Liver (tissue), 7 donors: ENCODE measurements at regions not wholly inside any gene's neighbourhood (a gene's known extent, or its start where the extent isn't known, plus 50 kb on each side); places are given as distances from the start of the nearest gene placed in this dataset.
"Not testable (repeated sequence)": the region's sequence is repeated elsewhere in the genome, so short reads cannot be mapped to it uniquely, and the experiment has no call there.

Experiments
- DNase-seq: peaks from one replicate; pipeline ENCODE4 v3.0.0-alpha.2; 2017; ENCODE audit warnings: low spot score
- H3K27ac ChIP-seq, 2 donors: one replicate each; pipeline ENCODE4 v1.7.0; 2013; ENCODE audit warnings: inconsistent platforms in 2 of 2, low read length in 2 of 2, control low read depth in 1 of 2, low read depth in 1 of 2, mild to moderate bottlenecking in 1 of 2
- H3K27me3 ChIP-seq, 4 donors: one replicate each; pipeline versions ENCODE4 v1.6.1 to v1.7.0; 2013; ENCODE audit warnings: low read length in 3 of 4, inconsistent platforms in 1 of 4, mild to moderate bottlenecking in 1 of 4, moderate library complexity in 1 of 4; ENCODE audit not compliant: control insufficient read depth in 4 of 4, insufficient read depth in 4 of 4
- H3K36me3 ChIP-seq, 4 donors: one replicate each; pipeline versions ENCODE4 v1.6.1 to v1.7.0; 2013; ENCODE audit warnings: low read length in 3 of 4, mild to moderate bottlenecking in 3 of 4, low read depth in 1 of 4, moderate library complexity in 1 of 4; ENCODE audit not compliant: control insufficient read depth in 4 of 4, insufficient read depth in 3 of 4
- H3K4me1 ChIP-seq, 4 donors: one replicate each; pipeline versions ENCODE4 v1.6.1 to v1.7.0; 2013; ENCODE audit warnings: low read length in 3 of 4, mild to moderate bottlenecking in 3 of 4, moderate library complexity in 1 of 4; ENCODE audit not compliant: control insufficient read depth in 4 of 4, insufficient read depth in 4 of 4
- H3K4me3 ChIP-seq, 3 donors: one replicate each; pipeline versions ENCODE4 v1.6.1 to v1.7.0; 2013; ENCODE audit warnings: low read length in 3 of 3, control low read depth in 1 of 3, low read depth in 1 of 3, mild to moderate bottlenecking in 1 of 3
- H3K9ac ChIP-seq, 2 donors: one replicate each; pipeline ENCODE4 v1.7.0; 2013; ENCODE audit warnings: low read length in 2 of 2, mild to moderate bottlenecking in 2 of 2, moderate library complexity in 2 of 2, control low read depth in 1 of 2, low read depth in 1 of 2
- H3K9me3 ChIP-seq, 4 donors: one replicate each; pipeline versions ENCODE4 v1.6.1 to v1.7.0; 2013; ENCODE audit warnings: low read length in 3 of 4; ENCODE audit not compliant: control insufficient read depth in 4 of 4
- EGR1 ChIP-seq, 2 donors: IDR thresholded peaks; 2 replicates each; pipeline ENCODE4 v1.6.1; 2016 to 2018; ENCODE audit warnings: antibody characterized with exemption in 2 of 2, low read depth in 2 of 2
- WGBS: extraction: QIAGEN DNeasy Blood & Tissue Kit; methylation state at CpG from one replicate; pipeline ENCODE4 v1.1.7; 2013; 5-methylcytosine and 5-hydroxymethylcytosine counted together
- donor health status: healthy.
- donor health status: healthy.
- donor health status: healthy.
- donor health status: healthy.

DNA sequence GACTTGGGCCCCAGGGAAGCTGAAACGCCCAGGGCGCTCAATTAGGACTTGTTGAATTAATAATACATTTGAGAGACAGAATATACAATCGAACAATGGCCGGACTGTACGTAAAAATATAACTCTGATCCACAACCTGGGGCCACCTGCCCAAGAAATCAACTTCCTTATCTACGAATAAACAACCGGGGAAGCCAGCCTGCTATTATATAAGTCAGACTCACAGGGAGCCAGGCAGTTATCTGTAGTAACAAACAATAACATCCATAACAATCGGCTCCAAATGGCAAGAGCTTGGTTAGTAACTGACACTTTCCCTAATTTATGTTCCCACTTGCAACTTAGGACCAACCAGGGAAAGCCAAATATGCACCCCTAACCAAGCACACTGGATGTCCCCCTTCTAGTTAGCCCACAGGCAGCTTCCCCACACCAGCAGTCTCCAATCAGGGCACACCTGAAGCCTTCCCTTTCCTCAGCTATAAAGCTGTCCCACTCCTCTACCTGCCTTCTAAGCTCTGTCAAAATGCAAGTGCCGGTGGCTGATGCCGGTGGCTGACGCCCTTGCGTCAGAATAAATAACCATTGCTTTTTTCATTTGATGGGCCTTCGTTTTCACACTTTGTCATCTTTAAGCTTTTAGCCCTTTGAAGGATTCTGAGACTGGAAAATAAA lies 135.2 kb downstream of the FAM72B start:
- 32% methylated on average over 6 of the region's 13 CpGs for WGBS
- not testable (repeated sequence) for H3K27me3 ChIP-seq, H3K27ac ChIP-seq

DNA sequence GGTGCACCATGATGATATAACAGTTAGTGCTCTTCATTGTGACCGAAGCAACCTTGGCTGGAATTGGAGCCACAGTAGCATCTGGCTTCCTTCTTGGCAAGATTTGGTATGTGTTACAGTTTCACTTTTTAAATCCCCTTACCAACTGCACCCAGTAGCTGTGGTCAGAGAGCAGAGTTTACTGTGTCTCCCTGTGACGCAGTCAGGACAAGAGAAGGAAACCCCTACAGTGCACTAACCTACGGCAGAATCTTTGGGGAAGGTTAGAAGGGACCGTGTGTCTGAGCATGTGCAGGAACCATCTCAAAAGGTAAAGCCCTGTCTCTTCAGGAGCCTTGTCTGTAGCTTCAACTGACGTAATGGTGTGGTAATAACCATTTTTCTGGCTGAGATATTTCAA lies 134.0 kb downstream of the FAM72B start:
- not testable (repeated sequence) for H3K4me3 ChIP-seq, H3K27ac ChIP-seq, H3K36me3 ChIP-seq, H3K9ac ChIP-seq, H3K9me3 ChIP-seq, H3K4me1 ChIP-seq, DNase-seq, H3K27me3 ChIP-seq
- 79% methylated on average over 5 of the region's 5 CpGs for WGBS

More for the DNA sequence above, 135.2 kb downstream of the FAM72B start:
- H3K9me3 ChIP-seq, H3K36me3 ChIP-seq, H3K9ac ChIP-seq, H3K4me3 ChIP-seq, DNase-seq, H3K4me1 ChIP-seq: not testable (repeated sequence)

GRCh38 chr1:121051161-121051790 lies 132.9 kb downstream of the FAM72B start:
- H3K9me3 ChIP-seq, H3K4me1 ChIP-seq, H3K4me3 ChIP-seq, DNase-seq, H3K27me3 ChIP-seq, H3K27ac ChIP-seq, H3K9ac ChIP-seq, H3K36me3 ChIP-seq: not testable (repeated sequence)
- WGBS, result 26% methylated on average over 22 of the region's 40 CpGs

GRCh38 chr1:121052081-121052660 lies 132.0 kb downstream of the FAM72B start:
- H3K9ac ChIP-seq, H3K36me3 ChIP-seq, H3K27me3 ChIP-seq, H3K4me1 ChIP-seq, H3K9me3 ChIP-seq, H3K4me3 ChIP-seq, DNase-seq, H3K27ac ChIP-seq: not testable (repeated sequence)
- 8% methylated on average over 26 of the region's 34 CpGs for WGBS

DNA sequence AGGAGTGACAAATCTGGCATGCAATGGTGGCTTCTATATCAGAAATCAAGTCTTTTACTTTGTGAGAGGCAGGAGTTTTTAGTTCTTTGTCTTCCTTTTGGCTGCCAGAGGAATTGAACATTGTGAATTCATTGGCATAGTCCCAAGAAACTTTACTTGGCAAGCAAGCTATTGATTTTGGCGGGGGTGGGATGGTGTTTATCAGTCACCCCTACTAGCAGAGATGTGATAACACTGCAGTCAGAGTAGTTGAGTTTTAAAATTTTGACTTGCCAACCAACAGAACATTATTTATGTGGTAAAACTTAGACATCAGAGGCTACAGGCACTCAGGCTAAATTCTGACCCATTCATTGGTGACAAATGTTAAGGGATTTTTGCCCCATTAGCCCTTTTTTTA lies 129.2 kb downstream of the FAM72B start:
- H3K4me1 ChIP-seq, H3K9ac ChIP-seq, H3K9me3 ChIP-seq, H3K27me3 ChIP-seq, H3K4me3 ChIP-seq, DNase-seq, H3K27ac ChIP-seq, H3K36me3 ChIP-seq: not testable (repeated sequence)
- peak in 1 of 2 donors; percentile 40 for TF ChIP-seq EGR1 (IDR thresholded peaks at IDR 0.05; ENCODE audit: low read depth in 2 of 2)
- no CpG with 5 or more reads among the region's 1 CpG for WGBS

DNA sequence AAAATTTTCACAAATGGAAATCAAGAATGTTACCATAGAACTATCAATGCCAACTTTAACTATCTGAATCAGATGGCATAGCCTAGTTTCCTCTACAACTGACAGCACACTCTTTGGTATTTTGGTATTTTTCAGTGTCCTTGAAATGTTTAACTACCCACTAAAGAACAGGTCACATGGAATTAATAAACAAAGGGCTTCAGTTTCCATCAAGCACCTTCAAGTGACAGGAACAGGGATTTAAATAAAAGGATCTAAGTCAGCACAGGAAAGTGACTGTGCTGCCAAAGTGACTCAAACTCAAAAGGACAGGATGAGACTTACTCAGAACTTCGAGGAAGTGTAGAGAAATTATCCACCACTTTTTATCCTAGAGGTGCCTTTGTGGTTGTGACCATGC lies 117.2 kb downstream of the FAM72B start:
- H3K36me3 ChIP-seq, H3K4me1 ChIP-seq, H3K9me3 ChIP-seq, DNase-seq, H3K27ac ChIP-seq, H3K4me3 ChIP-seq, H3K27me3 ChIP-seq, H3K9ac ChIP-seq: not testable (repeated sequence)
- 38% methylated on average over 1 of the region's 1 CpG for WGBS

DNA sequence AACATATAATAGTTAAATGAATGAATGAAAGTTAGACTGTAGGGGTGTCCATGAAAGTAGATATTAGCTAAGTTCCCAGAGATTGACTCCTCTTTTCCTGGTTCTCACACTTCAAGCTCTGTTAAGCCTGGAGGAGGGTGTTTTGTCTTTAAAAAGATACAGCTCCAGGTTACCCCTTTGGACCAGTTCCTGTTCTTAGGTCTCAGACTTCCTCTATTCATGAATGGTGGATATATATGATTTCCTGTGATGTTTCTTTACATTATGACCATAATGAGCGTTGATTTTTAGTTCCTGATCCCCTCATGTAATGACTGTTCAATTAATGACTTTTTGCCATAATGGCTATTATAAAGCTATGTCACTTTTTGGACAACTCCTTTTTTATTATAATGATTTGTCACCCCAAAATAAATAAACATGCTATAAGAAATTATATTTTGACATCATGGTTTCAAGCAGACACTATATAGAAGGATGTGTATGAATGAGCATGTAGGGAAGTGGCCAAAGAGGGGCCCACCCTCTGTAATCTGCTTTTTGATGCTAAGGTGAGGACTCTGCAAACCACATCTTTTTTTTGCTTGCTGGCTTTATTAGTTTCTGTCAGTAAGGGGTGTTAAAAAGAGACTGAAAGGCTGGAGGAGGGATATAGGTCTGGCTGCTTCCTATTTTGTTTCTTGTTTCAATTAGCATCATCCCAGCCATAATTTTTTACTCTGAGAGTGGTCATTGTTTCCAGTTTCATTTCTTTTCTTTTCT lies 115.2 kb downstream of the FAM72B start:
- not testable (repeated sequence) for H3K4me1 ChIP-seq, H3K9ac ChIP-seq, DNase-seq, H3K9me3 ChIP-seq, H3K27me3 ChIP-seq, H3K36me3 ChIP-seq, H3K4me3 ChIP-seq, H3K27ac ChIP-seq
- WGBS, result no CpG with 5 or more reads among the region's 1 CpG

DNA sequence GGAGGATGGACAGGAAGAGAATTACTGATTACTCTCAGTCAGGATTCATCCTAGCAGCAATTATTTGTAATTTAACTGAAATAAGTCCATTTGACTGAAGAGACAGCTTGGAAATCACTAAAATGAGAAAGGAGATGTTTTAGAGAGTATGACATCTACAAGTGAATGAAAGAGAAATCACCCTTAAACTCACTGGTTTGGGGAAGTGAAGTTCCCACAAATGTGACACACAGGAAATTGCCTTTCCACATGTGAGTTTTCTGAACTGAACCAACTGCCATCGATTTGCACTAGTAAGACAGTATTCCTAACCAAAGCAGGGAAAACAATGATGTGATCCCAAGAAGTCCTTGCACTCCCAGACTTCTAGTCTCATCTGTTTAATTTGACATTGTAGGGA lies 110.3 kb downstream of the FAM72B start:
- not testable (repeated sequence) for H3K27ac ChIP-seq, H3K9me3 ChIP-seq

More for the DNA sequence above, 110.3 kb downstream of the FAM72B start:
- not testable (repeated sequence) for H3K9ac ChIP-seq, H3K4me1 ChIP-seq, H3K27me3 ChIP-seq, DNase-seq, H3K36me3 ChIP-seq, H3K4me3 ChIP-seq
- WGBS, result no CpG with 5 or more reads among the region's 1 CpG
